Gastroesophageal sphincter (tissue), 3 donors: ENCODE measurements at regions not wholly inside any gene's neighbourhood (a gene's known extent, or its start where the extent isn't known, plus 50 kb on each side); places are given as distances from the start of the nearest gene placed in this dataset.

Source experiments
- CTCF ChIP-seq, 4 experiments: fragments of 200-600 bp in 2 of 4; fragments of 450-650 bp in 2 of 4; sonication (generic) in 1 of 4; IDR thresholded peaks; one replicate each; pipeline ENCODE4 v1.5.1; 2017 to 2019; ENCODE audit warnings: antibody characterized with exemption in 4 of 4, mild to moderate bottlenecking in 2 of 4, moderate library complexity in 2 of 4
- EP300 ChIP-seq: sonication (generic); formaldehyde crosslinking; IDR thresholded peaks from one replicate; pipeline ENCODE4 v1.6.1; 2017; ENCODE audit warnings: antibody characterized with exemption, mild to moderate bottlenecking
- POLR2AphosphoS5 ChIP-seq: sonication (generic); formaldehyde crosslinking; IDR thresholded peaks from one replicate; pipeline ENCODE4 v1.6.1; 2017; ENCODE audit warnings: antibody characterized with exemption

DNA sequence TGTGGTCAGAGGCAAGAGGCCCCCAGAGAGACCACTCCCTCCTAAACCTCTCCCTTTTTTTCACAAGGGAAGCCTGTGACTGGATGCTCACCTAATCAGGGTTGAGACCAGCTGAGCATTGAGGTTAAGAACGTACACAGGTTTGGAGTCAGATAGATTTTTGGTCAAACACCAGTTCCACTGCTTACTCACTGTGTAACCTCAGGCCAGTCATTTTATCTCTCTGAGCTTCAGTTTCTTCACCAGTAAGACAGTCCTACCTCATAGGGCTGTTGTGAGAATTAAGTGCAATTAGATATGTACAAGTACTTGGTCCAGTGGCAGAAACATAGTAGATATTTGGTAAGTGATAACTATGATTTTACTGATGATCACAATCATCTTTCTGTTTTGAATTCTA is 256.8 kb downstream of the CDK5RAP2 start:
- TF ChIP-seq CTCF (IDR thresholded peaks at IDR 0.05) (no peak), EP300 (no peak), POLR2AphosphoS5 (no peak)
